OCI-LY7 (cell line): ENCODE measurements at regions not wholly inside any gene's neighbourhood (a gene's known extent, or its start where the extent isn't known, plus 50 kb on each side); places are given as distances from the start of the nearest gene placed in this dataset.

Experiments used
- BruUV-seq: library from RNA; stranded (reverse); fragments of 400-500 nt; replicated peaks from 2 replicates; lab custom pipeline; 2021; lab: Mats Ljungman, UMichigan
- CTCF ChIA-PET: fragments of 300-600 bp; sonication (Branson Sonifier 250); formaldehyde crosslinking; loops from one replicate; lab custom pipeline; 2022; ENCODE audit warnings: antibody characterized with exemption; ENCODE audit not compliant: unreplicated experiment; lab: Charles Lee
- POLR2A ChIA-PET: fragments of 300-600 bp; sonication (Branson Sonifier 250); formaldehyde crosslinking; loops from one replicate; lab custom pipeline; 2022; ENCODE audit warnings: antibody characterized with exemption; lab: Charles Lee
- DNase-seq: peaks from one replicate; pipeline ENCODE4 v3.0.0-alpha.2; 2015; ENCODE audit warnings: low spot score
- H2AFZ ChIP-seq: fragments of 200-600 bp; sonication (generic), shearing (Covaris generic); 2 replicates; pipeline ENCODE4 v1.6.1; 2014; ENCODE audit warnings: mild to moderate bottlenecking, antibody characterized with exemption, low read length, moderate library complexity
- H3K27ac ChIP-seq: fragments of 200-600 bp; sonication (generic); 2 replicates; pipeline ENCODE4 v1.5.1; 2014; ENCODE audit warnings: mixed run types, low read depth, mild to moderate bottlenecking, moderate library complexity, low read length, inconsistent platforms; ENCODE audit not compliant: poor library complexity, severe bottlenecking
- H3K36me3 ChIP-seq: fragments of 200-600 bp; sonication (generic); 2 replicates; pipeline ENCODE4 v1.6.1; 2014; ENCODE audit warnings: mild to moderate bottlenecking, antibody characterized with exemption, low read length, moderate library complexity, mixed read lengths; ENCODE audit not compliant: insufficient read depth
- H3K4me1 ChIP-seq: fragments of 200-600 bp; sonication (generic); 2 replicates; pipeline ENCODE4 v1.5.1; 2014; ENCODE audit warnings: mild to moderate bottlenecking, low read length; ENCODE audit not compliant: insufficient read depth, poor library complexity, severe bottlenecking
- H3K4me2 ChIP-seq: fragments of 200-600 bp; sonication (generic); 2 replicates; pipeline ENCODE4 v1.6.1; 2014; ENCODE audit warnings: mild to moderate bottlenecking, low read length
- H3K4me3 ChIP-seq: fragments of 200-600 bp; sonication (generic); 2 replicates; pipeline ENCODE4 v1.5.1; 2014; ENCODE audit warnings: mild to moderate bottlenecking, low read depth, low read length; ENCODE audit not compliant: poor library complexity, severe bottlenecking
- H3K79me2 ChIP-seq: fragments of 200-600 bp; sonication (generic); 2 replicates; pipeline ENCODE4 v1.6.1; 2016; ENCODE audit warnings: low read depth, mild to moderate bottlenecking, low read length, moderate library complexity, mixed read lengths; ENCODE audit not compliant: insufficient read depth
- H3K9me2 ChIP-seq: fragments of 200-600 bp; sonication (generic); 2 replicates; pipeline ENCODE4 v1.6.1; 2016; ENCODE audit warnings: mild to moderate bottlenecking, low read length, mixed read lengths; ENCODE audit not compliant: insufficient read depth
- H3K9me3 ChIP-seq: fragments of 200-600 bp; sonication (generic); 2 replicates; pipeline ENCODE4 v1.6.1; 2014; ENCODE audit warnings: mild to moderate bottlenecking, mixed run types, low read length, mixed read lengths
- H4K20me1 ChIP-seq: fragments of 200-600 bp; sonication (generic); 2 replicates; pipeline ENCODE4 v1.6.1; 2014; ENCODE audit warnings: mild to moderate bottlenecking, antibody characterized with exemption, low read length, moderate library complexity, mixed read lengths; ENCODE audit not compliant: insufficient read depth
- CTCF ChIP-seq: fragments of 200-600 bp; sonication (generic); conservative IDR thresholded peaks from 2 replicates; pipeline ENCODE4 v1.5.1; 2014; ENCODE audit warnings: mild to moderate bottlenecking, antibody characterized with exemption, low read length, moderate library complexity, mixed read lengths
- EZH2phosphoT487 ChIP-seq: fragments of 200-600 bp; sonication (generic); IDR thresholded peaks from 2 replicates; pipeline ENCODE4 v1.6.1; 2018; ENCODE audit warnings: low read depth, borderline replicate concordance, mild to moderate bottlenecking, mixed run types, antibody characterized with exemption, low read length, moderate library complexity, mixed read lengths
- intact Hi-C: fragments of 100-400 bp; cut with micrococcal nuclease; formaldehyde crosslinking; loops from one replicate; pipeline ENCODE4 v1.10.0; 2022; ENCODE audit not compliant: unreplicated experiment

DNA sequence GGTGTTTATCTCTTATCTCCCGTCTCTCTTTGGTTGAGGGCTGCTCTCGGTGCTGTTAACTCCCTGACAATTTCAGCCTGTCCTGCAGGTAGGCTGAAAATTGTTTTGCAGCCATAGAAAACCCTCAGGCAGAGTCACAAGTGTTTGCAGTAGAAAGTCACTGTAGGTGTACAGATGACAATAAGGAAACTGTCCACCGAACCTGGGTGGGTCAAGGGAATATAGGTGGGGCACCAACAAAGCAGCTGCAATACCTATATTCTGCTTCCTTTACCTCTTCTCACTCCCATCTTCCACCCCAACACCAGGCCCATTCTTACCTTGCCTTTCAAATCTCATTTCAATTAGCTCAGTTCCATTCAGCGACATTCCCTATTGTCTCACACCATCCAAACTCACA is 381.8 kb downstream of the PPP1R2C start:
- Histone ChIP-seq H3K36me3 (no peaks in the 10 kb centered on the region), H4K20me1 (no peaks in the 10 kb centered on the region), H3K4me3 (no peak overlapping the region), H3K9me2 (no peaks in the 10 kb centered on the region), H3K9me3 (no peaks in the 10 kb centered on the region), H2AFZ (no peak overlapping the region), H3K79me2 (no peaks in the 10 kb centered on the region), H3K27ac (no peak overlapping the region), H3K4me2 (no peak overlapping the region), H3K4me1 (no peaks in the 10 kb centered on the region)
- intact Hi-C loops: no loop called here
- TF ChIP-seq CTCF (no peak), EZH2phosphoT487 (no peak)
- no TSS peak for BruUV-seq
- no peak for DNase-seq
- POLR2A ChIA-PET: no interaction called here
- CTCF ChIA-PET: no interaction called here

- ChIA-PET CTCF (no interaction called here), POLR2A (interaction anchor here (0.7 to 1.1 kb wide), 3 partner anchors 9 to 1143 kb away, joined by 3 to 4 read pairs (median 3); no protein-coding TSS in a partner anchor)
- no peaks in the 10 kb centered on the region for H3K79me2 ChIP-seq
- no peak overlapping the region for H2AFZ ChIP-seq
- no peak overlapping the region for H3K4me2 ChIP-seq
- no peak for DNase-seq
- no TSS peak for BruUV-seq
- H3K4me1 ChIP-seq: no peaks in the 10 kb centered on the region
- no peaks in the 10 kb centered on the region for H3K9me3 ChIP-seq
- H3K4me3 ChIP-seq: no peak overlapping the region
- TF ChIP-seq CTCF (no peak), EZH2phosphoT487 (no peak)
- no peaks in the 10 kb centered on the region for H4K20me1 ChIP-seq
- no peak overlapping the region for H3K27ac ChIP-seq
- no peaks in the 10 kb centered on the region for H3K36me3 ChIP-seq
- intact Hi-C loops: no loop called here
- H3K9me2 ChIP-seq: no peaks in the 10 kb centered on the region
Measured at GRCh38 chrX:42392846-42393245, 385.1 kb downstream of the PPP1R2C start.

DNA sequence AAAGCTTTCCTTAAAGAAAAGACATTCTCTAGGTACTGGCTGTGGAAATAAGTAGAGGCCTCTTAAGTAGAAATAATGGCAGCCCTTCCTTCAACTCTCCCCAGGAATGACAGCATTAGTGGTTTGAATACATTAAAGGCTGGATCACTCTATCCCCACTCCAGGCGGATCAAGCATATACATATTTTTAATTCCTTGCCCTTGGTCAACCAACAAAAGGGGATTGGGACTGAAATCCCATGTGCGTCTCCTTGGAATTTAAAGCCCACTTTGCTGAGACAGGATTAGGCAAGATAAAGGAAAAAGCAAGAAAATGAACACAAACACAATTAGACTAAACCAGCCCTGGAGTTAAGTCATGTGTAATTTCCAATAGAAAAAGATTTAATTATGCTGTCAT is 391.3 kb downstream of the PPP1R2C start:
- no peaks in the 10 kb centered on the region for H4K20me1 ChIP-seq
- H3K4me3 ChIP-seq: no peak overlapping the region
- DNase-seq: no peak
- no peak overlapping the region for H2AFZ ChIP-seq
- CTCF ChIA-PET: no interaction called here
- no TSS peak for BruUV-seq
- no peak overlapping the region for H3K4me2 ChIP-seq
- H3K4me1 ChIP-seq: no peaks in the 10 kb centered on the region
- H3K9me2 ChIP-seq: no peaks in the 10 kb centered on the region
- H3K9me3 ChIP-seq: no peaks in the 10 kb centered on the region
- POLR2A ChIA-PET: interaction anchor here (0.5 to 0.8 kb wide), 2 partner anchors 9 to 571 kb away, joined by 5 to 7 read pairs; no protein-coding TSS in a partner anchor
- H3K36me3 ChIP-seq: no peaks in the 10 kb centered on the region
- TF ChIP-seq EZH2phosphoT487: no peak
- no peak for TF ChIP-seq CTCF
- intact Hi-C loops: no loop called here
- H3K27ac ChIP-seq: no peak overlapping the region
- H3K79me2 ChIP-seq: no peaks in the 10 kb centered on the region
